RPMI7951 (cell line): ENCODE measurements at regions not wholly inside any gene's neighbourhood (a gene's known extent, or its start where the extent isn't known, plus 50 kb on each side); places are given as distances from the start of the nearest gene placed in this dataset.
A peak's percentile ranks its signal among the peaks of the same experiment; 100 is the strongest.

Source experiments
- DNase-seq: peaks from one replicate; pipeline ENCODE4 v3.0.0-alpha.2; 2012; ENCODE audit warnings: low read depth

GRCh38 chr5:68407311-68408239 is 192.0 kb downstream of the PIK3R1 start:
- no peak for DNase-seq

- no peak for DNase-seq
These were observed 192.9 kb downstream of the PIK3R1 start for GRCh38 chr5:68408345-68408871.

GRCh38 chr5:68409259-68409658 is 193.7 kb downstream of the PIK3R1 start:
- DNase-seq, result peak; percentile 36

- DNase-seq, result no peak
These were observed 195.6 kb downstream of the PIK3R1 start for GRCh38 chr5:68411161-68411560.

- DNase-seq, result no peak
These were observed 199.9 kb downstream of the PIK3R1 start for GRCh38 chr5:68415177-68416085.

GRCh38 chr5:68416714-68417113 is 201.2 kb downstream of the PIK3R1 start:
- DNase-seq, result no peak

- no peak for DNase-seq
These were observed 202.6 kb downstream of the PIK3R1 start for GRCh38 chr5:68418201-68418600.

- no peak for DNase-seq
These were observed 203.1 kb downstream of the PIK3R1 start for GRCh38 chr5:68418680-68419079.

- DNase-seq, result no peak
These were observed 203.6 kb downstream of the PIK3R1 start for GRCh38 chr5:68419081-68419636.

GRCh38 chr5:68419637-68420452 is 204.3 kb downstream of the PIK3R1 start:
- DNase-seq, result peak; percentile 53

- no peak for DNase-seq
These were observed 205.2 kb downstream of the PIK3R1 start for GRCh38 chr5:68420476-68421344.

GRCh38 chr5:68421485-68422220 is 206.1 kb downstream of the PIK3R1 start:
- no peak for DNase-seq

GRCh38 chr5:68423154-68423811 is 207.7 kb downstream of the PIK3R1 start:
- DNase-seq, result peak; percentile 49

- DNase-seq, result peak; percentile 74
These were observed 209.4 kb downstream of the PIK3R1 start for GRCh38 chr5:68424799-68425537.

GRCh38 chr5:68426586-68426985 is 211.0 kb downstream of the PIK3R1 start:
- DNase-seq, result no peak

GRCh38 chr5:68428231-68428811 is 212.8 kb downstream of the PIK3R1 start:
- no peak for DNase-seq

- no peak for DNase-seq
These were observed 214.0 kb downstream of the PIK3R1 start for GRCh38 chr5:68429510-68429909.

- DNase-seq, result no peak
These were observed 214.7 kb downstream of the PIK3R1 start for GRCh38 chr5:68430279-68430678.
